NK-92 treated with Interleukin-12 subunit alpha and Interleukin-12 subunit beta, amount 100 ng/mL, for 24 hours (cell line): ENCODE measurements at regions not wholly inside any gene's neighbourhood (a gene's known extent, or its start where the extent isn't known, plus 50 kb on each side); places are given as distances from the start of the nearest gene placed in this dataset.

Experiments
- DNase-seq: peaks from one replicate; lab custom pipeline; 2025; lab: John Stamatoyannopoulos, UW

DNA sequence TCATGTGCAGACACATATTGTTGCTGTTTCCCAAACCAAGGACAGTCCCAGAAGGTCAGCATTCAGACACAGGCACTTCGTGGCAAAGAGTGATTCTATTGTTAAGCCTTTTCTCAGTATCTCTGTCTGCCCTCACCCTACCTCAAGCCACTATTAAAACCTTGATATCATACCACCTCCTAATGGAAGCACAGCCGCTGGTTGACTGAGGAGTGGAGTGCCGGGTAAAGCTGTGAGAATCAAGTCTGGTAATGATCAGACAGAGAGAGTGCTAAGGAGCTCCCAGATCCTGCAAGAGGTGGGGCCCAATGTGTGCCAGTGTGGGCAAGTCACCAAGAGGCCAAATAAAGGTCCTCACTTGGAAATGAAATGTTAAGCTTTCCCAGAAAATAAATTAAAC, 819.5 kb downstream of the BCL11A start:
- DNase-seq: no peak

DNA sequence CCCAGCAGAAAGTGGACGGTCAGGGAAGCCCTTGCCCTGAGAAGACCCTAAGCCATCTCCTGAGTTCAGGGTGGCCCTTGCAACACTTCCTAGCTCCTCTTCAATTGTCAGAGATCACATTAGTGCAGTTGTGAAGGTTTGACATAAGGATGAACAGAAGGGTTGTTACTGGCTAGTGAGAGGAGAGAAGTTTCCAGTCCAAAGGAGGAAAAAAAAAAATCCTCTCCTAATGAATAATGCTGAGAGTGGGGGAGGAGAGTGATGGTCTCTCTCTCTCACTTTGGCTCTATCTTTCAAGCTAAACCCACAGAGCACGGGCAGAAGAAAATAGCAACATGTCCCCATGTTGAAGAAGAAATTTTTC, 819.9 kb downstream of the BCL11A start:
- no peak for DNase-seq

DNA sequence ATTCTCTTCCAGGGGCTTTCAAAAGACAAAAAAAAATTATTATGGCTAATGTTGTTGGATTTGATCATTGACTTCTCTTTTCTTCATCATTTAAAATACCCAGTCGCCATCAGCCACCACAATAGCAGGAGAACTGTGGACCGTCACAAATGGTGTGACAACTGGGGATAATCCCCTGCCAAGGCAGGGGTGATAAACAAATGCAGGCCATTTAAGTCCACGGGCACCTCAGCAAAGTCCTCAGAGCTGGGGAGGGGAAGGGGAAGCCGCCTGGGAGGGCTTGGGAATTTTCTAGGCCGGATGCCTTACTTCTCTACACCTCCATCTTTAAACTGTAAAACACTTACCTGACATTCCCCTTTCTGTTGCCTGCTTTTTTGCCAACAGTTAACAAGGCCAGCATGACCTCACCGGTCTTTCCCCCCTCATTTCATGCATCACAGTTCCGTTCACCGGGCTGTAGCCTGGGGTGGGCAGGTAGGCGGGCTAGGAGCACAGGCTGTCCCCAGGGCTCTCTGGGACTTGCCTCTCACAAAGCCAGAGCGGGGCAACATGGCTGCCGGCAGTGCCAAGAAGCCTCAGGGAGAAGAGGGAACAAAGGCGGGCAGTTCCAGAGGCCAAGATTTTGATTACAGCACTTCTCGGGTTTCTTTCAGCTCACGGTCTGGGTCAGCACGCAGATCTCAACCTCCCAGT, 820.4 kb downstream of the BCL11A start:
- DNase-seq: no peak

GRCh38 chr2:59727121-59727590, 826.3 kb downstream of the BCL11A start:
- no peak for DNase-seq

DNA sequence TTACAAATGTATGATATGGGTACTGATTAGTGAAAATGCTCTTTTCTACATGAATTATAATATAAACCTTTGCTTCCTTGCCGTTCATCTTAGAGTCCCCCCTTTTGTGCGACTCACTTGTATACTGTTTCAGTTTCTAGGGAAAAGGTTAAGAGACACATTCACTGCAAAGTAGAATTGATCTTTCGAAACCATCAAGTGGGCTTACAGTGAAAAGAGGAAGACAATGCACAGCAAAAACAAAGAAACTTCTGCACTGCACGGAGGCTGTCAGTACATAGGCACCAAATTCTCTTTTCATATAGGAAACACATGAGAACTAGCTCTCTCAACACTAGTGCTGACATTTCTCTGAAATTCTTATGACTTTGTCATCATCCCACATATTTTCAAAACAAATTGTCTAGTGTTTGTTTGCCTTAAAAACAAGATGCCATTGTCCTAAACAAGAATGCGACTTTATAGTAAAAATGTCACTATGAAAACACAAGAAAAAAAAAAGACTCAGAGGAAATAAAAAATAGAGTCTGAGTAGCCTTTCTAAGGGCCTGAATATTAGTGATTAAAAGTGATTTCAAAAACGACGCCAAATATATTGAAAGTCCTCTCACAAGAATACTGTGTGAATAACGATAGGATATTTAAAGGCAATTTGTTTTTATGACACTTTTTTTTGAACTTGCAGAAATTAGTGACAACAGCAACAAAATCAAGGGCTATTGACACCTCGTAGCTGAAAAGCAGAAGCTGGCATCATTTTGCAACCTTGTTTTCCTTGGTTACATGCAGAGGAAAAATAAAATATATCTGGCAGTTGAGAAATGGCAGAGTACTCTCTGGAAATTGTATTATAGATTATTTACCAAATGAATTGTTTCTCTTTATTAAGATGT, 827.0 kb downstream of the BCL11A start:
- no peak for DNase-seq

- DNase-seq: no peak
Observed at GRCh38 chr2:59724746-59725145, 828.7 kb downstream of the BCL11A start.

GRCh38 chr2:59720296-59720866, 833.1 kb downstream of the BCL11A start:
- DNase-seq: no peak

DNA sequence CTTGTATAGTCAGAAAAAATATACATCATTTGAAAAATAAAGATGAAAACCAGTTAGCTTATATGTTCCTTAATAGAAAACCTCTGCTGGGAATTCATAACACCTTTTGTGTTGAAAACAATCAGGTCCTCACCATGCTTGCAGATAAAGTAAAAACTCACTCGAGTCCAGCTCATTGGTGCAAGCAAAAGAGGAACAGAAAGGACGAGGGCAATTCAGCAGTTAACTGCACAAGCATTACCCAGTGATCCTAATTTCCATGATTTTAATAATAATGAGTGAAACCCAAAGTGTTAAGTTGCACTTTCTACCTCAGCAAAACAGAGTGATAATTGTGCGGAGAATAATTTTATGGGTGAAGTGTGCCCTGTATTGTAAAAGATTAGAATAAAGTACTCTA, 839.9 kb downstream of the BCL11A start:
- no peak for DNase-seq

- no peak for DNase-seq
Observed at GRCh38 chr2:59711121-59711520, 842.3 kb downstream of the BCL11A start.

GRCh38 chr2:59706729-59707128, 846.7 kb downstream of the BCL11A start:
- DNase-seq: no peak

GRCh38 chr2:59703796-59704195, 849.7 kb downstream of the BCL11A start:
- no peak for DNase-seq

GRCh38 chr2:59702026-59702425, 851.4 kb downstream of the BCL11A start:
- DNase-seq: no peak

DNA sequence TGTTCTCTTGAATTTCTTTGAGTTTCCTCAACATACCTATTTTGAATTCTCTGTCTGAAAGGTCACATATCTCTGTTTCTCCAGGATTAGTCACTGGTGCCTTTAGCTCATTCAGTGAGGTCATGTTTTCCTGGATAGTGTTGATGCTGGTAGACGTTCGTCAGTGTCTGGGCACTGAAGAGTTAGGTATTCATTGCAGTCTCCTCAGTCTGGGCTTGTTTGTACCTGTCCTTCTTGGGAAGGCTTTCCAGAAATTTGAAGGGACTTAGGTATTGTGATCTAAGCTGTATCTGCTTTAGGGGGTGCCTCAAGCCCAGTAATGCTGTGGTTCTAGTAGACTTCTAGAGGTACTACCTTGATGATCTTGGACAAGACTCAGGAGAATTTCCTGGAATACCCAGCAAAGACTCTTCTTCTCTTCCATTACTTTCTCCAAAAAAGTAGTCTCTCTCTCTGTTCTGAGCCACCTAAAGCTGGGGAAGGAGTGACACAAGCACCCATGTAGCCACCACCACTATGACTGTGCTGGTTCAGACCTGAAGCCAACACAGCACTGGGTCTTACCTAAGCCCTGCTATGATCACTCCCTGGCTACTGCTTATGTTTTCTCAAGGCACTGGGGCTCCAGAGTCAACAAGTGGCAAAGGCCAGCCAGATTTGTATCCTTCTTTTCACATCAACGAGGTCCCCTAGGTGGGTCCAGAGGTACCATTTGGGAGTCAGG, 852.0 kb downstream of the BCL11A start:
- DNase-seq: no peak

DNA sequence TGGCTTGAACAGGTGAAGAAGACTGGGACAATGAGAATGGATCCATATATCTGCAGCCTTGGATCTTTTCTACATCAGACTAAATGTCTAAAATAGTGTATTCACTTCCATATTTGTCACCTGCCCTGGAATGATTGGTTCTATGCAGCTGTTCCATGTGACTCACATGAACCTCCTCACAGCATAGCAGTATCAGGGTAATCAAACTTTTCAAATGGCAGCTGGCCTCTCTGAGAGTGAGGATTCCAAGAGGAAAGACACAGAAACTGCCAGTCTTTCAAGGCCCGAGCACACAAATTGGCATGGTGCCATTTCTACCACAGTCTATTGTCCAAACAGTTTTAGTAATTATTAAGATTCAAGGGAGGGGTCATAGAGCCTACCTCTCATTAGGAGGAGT, 859.3 kb downstream of the BCL11A start:
- no peak for DNase-seq

GRCh38 chr2:59693231-59693959, 860.1 kb downstream of the BCL11A start:
- no peak for DNase-seq

- no peak for DNase-seq
Observed at GRCh38 chr2:59691518-59692190, 861.8 kb downstream of the BCL11A start.

DNA sequence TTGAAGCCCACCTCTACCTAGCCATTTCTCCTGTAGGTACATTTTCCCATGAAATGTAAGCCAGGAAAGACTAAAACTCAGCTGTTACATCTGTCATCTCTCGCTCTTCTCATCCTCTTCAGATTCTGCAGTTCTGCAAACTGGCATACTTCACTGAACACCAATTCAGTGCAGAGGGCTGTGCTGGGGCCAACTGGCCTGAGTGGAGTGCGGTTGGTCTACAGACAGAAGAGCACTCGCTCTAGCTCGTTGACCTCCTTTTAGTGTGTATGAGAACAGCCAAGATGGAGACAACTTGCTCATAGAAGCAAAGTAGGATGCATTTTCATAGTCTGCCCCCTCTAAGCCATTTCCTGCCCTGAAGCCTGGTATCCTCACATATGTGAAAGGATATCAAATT, 862.6 kb downstream of the BCL11A start:
- DNase-seq: no peak

- no peak for DNase-seq
Observed at GRCh38 chr2:59684771-59685166, 868.7 kb downstream of the BCL11A start.

DNA sequence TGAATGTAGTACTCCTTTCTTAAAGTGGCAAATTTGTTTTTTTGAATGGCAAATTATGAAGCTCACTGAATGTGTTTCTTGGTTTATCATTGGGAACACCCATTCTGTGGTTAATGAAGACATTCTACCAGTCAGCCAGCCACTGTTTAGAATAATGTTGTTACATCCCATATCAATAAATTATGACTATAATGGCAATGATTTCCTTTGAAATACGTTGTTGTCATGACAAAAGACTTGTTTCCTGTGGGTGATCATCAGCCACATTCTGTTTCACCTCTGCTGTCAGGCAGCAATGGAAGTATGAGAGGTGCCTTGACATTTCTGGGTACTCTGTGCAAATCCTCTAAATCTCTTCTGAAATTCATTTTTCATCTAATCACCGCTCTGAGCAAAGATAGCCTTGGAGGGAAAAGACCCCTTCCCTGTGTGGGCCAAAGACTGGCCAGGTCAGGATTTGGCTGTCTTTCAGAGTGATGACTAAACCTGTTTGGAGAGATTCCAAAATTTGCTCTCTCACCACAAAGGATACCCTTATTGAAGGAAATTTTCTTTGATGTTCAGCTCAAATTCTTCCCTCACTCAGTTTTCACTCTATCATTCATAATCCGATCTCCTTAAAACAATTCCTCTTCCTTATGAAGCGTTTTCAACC, 869.2 kb downstream of the BCL11A start:
- no peak for DNase-seq

DNA sequence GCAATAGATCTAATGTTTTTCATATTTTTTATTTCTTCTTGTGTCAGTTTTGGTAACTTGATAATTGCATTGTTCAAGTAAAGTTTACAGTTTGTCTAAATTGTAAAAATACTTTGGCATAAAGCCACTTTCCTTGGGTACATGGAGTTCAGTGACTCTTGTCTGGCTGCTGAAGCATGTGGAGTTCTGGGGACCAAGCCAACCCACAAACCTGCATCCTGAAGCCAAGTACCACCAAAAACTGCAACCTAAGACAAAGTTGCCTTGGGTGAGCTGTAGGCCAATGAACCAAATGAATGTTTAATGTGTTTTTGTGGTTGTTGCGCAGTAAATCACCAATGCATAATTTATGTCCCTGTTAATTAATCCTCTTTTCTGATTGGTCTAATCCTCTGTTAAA, 872.6 kb downstream of the BCL11A start:
- DNase-seq: no peak

DNA sequence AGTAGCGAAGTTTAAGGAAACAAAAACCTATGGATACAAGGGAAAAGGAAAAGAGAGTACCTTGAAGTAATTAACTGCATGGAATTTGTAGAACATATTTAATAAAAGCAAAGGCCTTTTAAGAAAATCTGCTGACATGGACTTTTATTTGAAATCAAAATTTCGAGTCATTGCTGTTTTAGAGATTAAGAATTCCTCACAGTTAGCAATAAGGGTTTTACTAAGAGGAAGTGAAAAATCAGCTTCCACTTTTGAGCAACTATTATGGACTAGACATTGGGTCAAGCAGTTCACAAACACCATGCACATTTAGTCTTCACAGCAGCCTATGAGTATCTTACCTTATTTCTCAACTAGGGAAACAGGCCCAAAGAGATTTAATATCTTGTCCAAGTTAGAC, 876.3 kb downstream of the BCL11A start:
- no peak for DNase-seq
